GM21737 (cell line): ENCODE measurements at regions not wholly inside any gene's neighbourhood (a gene's known extent, or its start where the extent isn't known, plus 50 kb on each side); places are given as distances from the start of the nearest gene placed in this dataset.

Experiments
- ATAC-seq: cut with Tn5 transposase; IDR thresholded peaks from one replicate; pipeline ENCODE4 v1.9.1; 2021; ENCODE audit warnings: mild to moderate bottlenecking, moderate library complexity; ENCODE audit not compliant: unreplicated experiment

DNA sequence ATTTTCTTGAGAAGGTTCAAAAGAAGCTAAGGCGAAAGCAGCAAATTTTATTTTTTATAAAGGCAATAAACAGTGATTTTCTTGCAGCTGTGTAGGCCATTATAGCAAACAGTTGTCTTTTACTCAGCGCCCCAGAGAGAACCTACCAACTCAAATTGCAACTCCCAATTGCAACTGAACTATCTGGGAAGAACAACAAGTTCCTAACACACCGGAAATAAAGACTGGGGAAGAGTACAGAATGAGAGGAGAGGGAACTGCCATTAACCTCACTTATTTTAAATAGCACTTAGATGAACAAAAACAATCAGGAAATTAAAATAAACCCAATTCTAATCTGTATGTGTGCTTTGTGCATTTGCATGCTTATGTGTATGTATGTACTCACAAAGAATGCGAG, 171.1 kb downstream of the KCTD12 start:
- no peak for ATAC-seq

DNA sequence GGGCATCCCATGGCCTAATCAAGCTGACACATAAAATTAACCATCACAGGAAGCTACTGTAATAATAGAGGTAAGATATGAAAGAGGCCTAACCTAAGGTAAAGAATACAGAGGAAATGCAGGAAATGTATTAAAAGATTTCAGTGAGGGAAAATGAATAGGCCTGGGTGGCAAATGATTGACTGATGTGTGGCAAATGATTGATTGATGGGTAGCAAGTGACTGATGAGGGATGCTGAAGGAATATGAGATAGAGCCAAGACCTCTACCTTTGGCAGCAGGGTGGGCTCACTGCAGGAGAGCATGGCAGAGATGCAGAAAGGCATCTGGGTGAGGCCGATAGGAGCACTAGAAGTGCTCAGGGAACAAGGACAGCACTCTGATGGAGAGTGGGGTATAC, 172.9 kb downstream of the KCTD12 start:
- ATAC-seq: no peak

DNA sequence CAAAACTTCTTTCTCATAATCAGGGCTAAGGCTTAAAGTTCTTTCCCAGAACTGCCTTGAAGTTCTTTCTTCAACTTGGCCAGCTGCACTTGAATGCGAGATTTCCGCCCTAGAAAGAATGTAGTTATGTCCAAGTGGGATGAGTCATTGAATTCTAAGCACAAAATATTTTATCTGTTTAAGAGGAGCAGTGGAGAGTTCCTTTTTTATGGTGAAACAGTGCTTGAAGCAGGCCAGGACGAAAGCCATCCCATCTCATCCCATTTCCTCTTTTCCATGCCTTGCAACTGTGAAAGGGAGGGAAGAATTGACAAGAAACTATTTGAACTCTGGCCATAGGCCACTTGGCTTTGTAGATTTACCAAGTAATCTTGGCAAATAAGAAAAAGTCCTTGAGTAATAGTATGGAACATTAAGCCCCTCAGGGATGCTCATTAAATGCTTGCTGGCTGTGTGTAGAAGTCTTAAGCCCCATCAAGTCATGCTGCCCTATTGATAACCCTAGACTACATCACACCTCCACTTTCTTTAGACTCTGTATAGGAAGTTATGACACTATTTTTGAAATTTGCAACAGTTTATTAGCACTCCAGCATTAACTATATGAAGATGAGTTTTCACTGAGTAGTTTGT, 174.5 kb downstream of the KCTD12 start:
- ATAC-seq: no peak

DNA sequence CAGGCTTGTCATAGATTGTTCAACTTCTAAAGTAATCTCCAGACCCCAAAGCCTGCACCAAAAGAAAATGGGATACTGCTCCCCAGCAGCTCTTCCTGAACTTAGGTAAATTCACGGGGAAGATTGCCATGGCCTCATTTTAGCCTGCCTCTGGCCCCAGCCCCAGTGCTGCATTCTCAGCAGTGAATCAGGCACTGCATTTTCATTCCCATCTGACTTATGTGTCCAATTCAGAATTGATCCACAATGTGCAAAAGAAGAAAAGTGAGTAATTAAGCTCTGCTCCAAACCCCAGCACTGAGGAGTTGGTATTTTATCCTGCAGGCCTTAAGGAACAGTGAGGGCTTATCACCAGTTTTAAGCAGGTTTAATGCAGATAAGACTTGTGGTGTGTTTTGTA, 176.4 kb downstream of the KCTD12 start:
- ATAC-seq: no peak

DNA sequence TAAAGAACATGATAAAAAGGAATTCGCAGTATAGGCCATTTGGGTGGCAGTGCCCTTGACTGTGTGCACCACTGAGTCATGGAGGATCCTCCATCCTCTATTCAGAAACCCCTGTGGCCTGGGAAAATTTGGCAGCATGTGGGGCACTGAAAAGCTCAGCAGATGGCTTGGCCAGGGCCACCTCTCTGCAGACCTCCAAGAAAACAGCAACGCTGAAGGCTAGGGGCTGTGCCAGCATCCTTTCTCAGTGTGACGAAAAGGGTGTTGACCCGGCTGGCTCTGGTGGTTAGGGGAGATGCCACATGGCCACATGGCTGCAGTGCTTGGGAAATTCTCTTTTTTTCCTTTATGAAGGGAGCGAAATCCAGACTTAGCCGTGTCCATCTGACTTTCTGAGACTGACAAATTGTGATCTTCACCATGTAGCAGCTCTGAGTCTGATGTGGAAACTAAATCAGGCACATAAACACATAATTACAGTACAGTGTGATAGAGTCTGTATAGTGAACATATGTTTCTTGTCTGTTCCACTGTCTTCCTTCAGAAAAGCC, 178.0 kb downstream of the KCTD12 start:
- no peak for ATAC-seq

DNA sequence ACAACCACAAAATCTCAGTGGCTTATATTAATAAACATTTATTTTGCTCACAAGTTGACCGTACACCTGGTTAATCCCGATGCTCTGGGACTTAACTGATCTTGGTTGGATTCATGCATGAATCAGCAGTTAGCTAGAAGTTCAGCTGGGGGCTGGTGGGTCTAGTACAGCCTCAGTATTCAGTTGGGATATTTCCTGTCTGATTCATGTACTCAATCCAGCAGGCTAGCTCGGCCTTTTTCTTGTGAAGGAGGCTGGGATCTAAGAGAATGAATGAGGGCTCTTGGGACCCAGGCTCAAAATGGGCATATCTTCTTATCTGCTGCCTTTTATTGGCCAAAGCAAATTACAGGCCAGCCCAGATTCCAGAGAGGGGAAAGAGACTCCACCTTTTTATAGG, 178.8 kb downstream of the KCTD12 start:
- ATAC-seq: no peak

DNA sequence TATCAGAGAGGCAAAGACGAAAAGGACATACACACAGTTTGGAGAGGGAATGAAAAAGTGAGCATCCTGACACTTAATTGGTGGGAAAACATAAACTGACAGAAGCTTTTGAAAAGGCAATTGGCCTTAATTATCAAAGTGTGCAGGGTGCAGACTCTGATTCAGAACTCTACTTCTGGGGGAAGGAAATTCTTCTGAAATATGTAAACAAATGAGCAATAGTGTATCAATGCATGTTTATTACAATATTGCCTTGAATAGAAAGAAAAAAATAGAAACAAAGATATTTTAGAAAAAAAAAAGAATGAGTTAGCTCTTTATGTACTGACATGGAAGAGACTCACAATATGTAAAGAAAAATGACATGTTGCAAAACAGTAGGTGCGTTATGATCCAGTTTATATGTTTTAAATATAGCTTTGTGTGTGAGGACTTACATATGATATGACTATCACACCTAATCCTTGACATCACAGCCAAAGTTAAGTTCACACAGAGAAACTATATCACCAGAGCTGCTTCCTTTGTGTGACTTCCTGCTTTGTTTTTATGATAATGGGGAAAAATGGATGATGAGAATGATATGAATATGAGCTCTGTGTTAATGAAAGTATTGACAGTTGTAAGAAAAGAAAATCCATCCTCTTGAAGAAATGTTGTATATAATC, 182.4 kb downstream of the KCTD12 start:
- ATAC-seq: no peak

DNA sequence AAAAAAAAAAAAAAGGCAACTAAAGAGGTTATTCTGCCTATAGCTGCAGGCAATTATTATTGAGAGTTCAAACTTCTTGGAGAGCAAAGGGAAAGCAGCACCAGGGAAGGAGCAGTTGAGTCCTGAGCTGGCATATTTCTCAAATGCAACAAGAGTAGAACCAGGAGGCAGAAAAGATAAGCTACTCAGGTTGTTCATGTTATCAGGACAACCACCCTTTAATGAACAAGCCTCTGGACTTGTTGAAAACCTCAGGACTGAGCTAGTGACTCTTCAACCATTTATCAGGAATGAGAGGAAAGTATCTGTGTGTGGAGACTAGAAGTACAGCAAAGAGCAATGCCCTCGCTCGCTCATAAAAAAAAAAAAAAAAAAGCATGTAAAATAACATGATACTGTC, 183.0 kb downstream of the KCTD12 start:
- ATAC-seq: no peak

DNA sequence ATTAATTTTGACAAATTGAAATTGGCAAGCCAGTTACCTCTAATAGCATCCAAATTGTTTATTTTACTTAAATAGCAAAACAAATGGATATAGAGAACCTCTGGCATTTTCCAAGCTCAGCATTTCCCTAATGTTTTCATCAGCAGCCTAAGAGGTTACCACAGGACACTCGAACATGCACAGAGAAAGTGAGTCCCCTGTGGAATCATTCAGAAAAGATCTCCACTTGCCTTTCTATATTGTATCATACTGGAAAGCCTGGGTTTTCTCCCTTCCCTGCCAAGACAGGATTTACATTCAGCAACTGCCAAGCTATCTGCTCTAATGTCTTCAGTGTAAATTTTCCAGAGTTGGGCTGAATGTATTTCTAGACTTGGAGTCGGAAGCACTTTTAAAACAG, 188.9 kb downstream of the KCTD12 start:
- no peak for ATAC-seq

DNA sequence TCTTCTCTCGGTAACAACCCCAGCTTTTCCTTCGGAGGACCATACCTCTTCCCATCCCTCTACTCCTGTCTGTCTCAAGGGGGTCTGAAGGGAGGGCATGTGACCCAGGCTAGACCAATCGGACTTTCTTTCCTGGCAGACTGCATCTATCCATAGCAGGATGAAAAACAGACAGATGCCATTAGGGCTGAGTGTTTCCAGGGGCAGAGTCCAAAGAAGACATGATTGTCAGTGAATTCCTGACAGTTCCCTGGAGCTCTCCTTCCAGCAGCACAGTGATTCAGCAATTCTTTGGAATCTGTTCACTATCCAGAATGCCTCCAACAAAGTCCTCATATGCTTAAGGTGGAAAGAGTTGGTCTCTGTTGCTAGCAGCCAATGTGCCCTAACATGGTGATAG, 189.8 kb downstream of the KCTD12 start:
- no peak for ATAC-seq

DNA sequence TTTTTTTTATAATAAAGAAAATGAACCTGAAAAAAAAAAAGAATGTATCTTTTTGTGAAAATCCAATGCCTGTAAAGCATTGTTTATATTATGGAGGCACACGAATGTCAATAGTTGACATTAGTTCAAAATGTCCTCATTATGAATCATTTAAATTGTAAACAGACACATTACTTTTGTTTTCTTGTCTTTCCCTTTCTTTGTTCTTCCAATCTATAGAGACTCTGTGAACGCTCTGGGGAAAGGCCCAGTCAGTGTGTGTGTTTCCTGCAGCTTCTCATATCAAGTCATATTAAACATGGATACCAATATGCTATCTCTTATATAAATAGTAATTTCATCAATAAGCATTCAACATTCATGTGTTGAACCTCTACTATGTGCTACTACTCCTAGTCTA, 193.1 kb downstream of the KCTD12 start:
- ATAC-seq: no peak

DNA sequence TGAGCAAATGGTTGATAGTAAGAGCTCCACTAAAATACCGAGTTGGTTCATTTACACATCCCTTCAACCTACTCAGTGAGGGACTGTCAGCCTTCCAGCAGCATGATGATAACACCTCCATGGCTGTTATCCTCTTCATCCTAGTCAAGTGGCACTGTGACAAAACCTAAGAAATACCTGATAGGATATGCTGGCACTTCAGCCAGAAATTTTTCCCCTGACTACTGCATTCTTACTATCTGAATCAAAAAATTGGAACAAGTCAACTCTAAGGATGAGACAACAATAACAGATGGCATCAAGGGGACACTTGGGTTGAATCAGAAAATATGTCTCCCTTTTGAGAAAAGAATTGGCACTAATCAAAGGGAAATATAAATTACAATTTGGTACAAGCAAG, 193.9 kb downstream of the KCTD12 start:
- no peak for ATAC-seq

DNA sequence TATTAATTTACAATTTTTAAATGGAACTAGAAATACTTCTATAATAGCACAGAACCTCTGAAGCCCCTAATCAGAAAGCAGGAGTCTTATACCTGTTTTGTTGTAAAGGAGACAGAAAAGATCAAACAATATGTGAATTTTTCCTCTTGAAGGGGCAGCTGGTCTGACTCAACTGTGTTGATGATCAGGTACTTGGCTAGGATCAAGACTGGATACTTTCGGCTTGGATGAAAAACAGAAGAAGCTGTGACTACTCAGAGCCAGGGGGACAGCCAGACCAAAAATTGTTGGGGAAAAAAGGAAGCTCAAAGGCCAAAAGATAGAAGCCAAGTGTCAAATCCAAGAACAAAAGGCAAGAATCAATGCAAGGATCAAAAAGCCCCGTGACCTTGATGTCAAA, 195.6 kb downstream of the KCTD12 start:
- no peak for ATAC-seq

DNA sequence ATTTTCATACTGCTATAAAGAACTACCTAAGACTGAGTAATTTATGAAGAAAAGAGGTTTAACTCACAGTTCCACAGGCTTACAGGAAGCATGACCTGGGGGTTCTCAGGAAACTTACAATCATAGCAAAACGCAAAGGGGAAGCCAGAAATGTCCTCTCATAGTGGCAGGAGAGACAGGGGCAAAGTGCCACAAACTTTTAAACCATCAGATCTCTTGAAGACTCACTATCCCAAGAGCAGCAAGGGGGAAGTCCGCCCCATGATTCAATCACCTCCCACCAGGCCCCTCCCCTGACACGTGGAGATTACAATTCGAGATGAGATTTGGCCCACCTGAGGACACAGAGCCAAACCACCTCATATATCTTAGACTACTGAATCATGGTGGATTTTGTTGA, 198.7 kb downstream of the KCTD12 start:
- ATAC-seq: no peak

DNA sequence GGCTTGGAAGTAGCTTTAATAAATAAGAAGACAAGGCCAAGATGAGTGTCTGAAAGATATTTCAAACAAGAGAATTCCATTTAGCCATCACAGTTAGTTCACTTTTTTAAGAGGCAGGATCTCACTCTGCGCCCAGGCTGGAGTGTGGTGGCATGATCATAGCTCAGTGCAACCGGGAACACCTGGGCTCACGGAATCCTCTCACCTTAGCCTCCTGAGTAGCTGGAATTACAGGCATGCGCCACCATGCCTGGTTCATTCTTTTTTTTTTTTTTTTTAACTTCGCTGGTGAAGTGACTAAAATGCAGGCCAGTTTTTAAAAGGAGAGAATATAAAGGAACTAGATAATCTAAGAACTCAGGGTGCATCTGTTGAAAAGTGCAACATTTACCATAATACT, 200.3 kb downstream of the KCTD12 start:
- ATAC-seq: no peak

DNA sequence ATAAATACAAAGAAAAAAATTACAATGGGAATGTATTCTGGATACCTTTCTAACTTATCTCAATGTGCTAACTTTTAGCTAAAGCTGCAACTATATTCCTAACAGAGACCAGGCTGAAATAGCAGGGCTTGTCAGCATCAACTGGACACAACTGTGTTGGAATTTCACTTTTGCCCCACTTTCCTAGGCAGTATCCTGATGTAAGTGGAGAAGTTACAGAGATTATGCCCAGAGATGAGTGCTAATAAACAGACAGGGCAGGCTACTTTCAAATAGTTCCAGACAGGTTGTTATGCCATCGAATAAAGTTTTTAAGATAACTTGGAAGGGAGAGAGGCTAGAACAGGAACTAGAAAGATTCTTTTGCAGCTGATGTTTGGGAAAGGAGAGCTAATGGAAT, 201.9 kb downstream of the KCTD12 start:
- ATAC-seq: no peak

DNA sequence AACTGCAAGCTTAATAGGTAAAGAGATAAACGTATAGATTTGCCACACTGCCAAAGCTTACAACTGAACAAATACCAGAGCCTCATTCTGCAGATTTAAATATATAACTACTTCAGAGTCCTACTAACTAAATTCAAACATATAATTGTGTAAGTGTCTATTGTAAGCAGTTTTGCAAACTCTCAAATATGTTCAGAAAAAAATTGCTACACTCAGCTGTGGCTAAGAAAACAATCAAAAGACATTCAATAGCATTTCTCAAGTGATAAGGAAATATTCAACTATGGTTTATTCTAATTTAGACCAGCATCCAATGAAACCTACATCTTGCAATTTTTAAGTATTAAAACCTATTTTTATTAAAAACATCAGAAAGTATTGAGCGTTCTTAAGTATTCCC, 202.4 kb downstream of the KCTD12 start:
- no peak for ATAC-seq

DNA sequence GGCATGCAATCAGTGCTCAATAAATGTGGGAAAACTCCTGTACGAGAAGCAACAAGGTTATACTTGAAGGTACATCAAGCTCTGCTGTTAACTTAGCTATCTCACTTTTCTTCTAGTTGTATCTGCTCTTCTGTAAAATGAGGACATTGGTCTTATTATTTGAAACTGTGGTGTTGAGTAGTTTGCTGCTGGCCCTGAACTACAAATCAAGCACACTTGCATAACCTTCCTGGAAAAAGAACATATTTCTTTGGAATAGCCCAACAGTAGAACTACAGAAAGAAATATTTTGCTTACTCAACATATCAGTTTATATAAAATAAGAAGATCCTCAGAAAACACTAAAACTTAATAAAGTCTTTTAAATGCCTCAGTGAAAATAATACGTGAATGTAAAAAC, 203.0 kb downstream of the KCTD12 start:
- ATAC-seq: no peak

DNA sequence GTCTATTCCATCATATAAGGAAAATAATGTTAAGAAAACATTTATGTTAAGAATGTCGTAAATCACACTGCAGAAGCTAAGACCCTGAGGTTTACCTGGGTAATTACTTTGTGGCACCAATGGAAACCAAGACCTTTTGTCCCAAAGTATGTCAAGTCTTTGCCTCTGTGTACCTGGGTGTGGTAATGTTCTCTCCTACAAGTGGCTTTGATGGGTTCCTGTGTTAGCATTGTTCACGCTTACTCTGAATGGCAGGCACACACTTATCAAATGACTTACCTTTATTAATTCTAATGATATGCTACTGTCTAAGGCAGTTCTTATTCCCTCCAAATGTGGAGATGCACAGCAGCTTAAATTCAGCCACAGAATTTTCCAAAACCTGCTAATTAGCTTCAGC, 206.1 kb downstream of the KCTD12 start:
- ATAC-seq: no peak

DNA sequence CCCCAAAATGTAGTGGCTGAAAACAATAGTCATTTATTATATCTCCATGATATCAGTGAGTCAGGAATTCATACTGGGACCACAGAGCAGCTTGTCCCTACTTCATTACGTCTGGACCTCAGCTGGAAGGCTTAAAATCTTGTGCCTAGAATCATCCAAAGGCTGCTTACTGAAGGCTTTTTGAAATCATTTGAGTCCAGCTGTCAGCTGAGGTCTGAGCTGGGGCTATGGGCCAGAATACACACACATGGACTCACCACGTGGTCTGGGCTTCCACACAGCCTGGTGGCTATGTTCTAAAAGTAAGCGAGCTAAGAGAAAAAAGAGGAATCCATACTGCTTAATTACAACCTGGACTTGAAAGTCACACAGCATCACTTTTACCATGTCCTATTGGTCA, 209.2 kb downstream of the KCTD12 start:
- ATAC-seq: no peak

DNA sequence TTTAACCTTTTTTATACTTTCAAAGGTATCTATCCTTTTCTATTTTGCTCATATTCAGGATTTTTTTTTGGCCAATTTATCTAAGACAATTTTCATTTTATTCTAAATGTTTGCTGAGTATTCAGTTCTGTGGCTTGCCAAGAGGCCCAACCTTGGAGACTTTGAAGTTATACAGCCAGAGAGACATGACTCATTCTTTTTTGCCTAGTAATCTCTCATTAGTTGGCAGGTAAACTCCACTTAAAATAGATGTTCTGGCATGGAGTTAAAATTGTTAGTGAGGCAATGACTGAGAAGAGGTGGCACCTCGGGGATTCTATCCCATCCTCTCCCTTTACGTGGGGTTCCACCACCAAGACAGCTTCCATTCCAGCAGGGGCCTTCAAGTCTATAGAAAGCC, 213.8 kb downstream of the KCTD12 start:
- ATAC-seq: no peak

DNA sequence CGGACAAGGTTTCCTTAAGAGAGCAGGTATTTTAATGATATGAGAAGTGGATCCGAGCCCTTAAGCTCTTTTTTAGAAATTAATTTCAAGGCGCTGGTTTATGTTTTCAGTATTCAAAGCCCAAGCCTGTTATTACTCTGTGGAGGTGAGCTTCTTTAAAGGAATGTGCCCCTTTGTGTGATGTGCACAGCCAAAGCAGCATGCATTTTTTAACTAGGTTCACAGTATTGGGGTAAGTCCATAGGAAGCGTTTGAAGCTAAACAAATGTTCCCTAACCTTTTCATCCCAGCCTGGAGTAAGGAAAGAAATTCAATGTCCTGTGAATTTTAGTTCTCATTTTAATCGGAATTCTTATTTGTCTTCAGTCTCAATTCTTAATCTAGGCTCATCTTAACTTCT, 217.5 kb downstream of the KCTD12 start:
- ATAC-seq: no peak

DNA sequence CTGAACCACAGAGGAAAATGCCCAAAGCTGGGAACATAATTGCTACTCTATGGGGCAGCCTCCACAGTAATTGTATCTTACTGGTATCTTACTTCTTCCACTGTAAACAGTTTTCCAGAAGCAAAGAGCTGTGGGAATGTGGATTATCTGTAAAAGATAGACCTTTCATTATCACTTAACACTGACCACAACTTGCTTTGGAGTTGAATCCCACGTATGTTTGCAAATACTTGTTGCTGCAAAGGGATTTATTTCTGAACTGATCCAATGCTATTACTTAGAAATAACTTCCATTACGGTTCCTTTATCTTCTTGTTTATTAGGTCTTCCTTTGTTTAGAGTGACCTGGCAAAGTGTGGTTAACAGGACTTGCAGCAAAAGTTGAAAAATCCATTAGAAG, 218.1 kb downstream of the KCTD12 start:
- ATAC-seq: no peak
